H1 (cell line): ENCODE measurements at regions not wholly inside any gene's neighbourhood (a gene's known extent, or its start where the extent isn't known, plus 50 kb on each side); places are given as distances from the start of the nearest gene placed in this dataset.

Experiments used
- CTCF ChIA-PET: fragments of 300-600 bp; sonication (Branson Sonifier 250); formaldehyde crosslinking; loops from one replicate; lab custom pipeline; 2021; ENCODE audit not compliant: partially characterized antibody; lab: Charles Lee
- POLR2A ChIA-PET: fragments of 300-600 bp; sonication (Branson Sonifier 250); formaldehyde crosslinking; loops from one replicate; lab custom pipeline; 2021; ENCODE audit warnings: inconsistent platforms; ENCODE audit not compliant: partially characterized antibody; lab: Charles Lee
- DNase-seq, 2 experiments: peaks; one replicate each; pipeline versions ENCODE4 v3.0.0 to v3.0.0-alpha.2; 2010 to 2022; ENCODE audit warnings: low spot score in 2 of 2, low read depth in 1 of 2, mixed read lengths in 1 of 2
- FAIRE-seq: peaks from 2 replicates; lab custom pipeline; 2011; peaks lifted over from hg19 to GRCh38; lab: Jason Lieb, UNC
- H2AFZ ChIP-seq: 2 replicates; pipeline ENCODE4 v1.8.1; 2012; ENCODE audit warnings: low read length, inconsistent platforms
- H2AK5ac ChIP-seq: 2 replicates; pipeline ENCODE4 v1.6.1; 2013; ENCODE audit warnings: low read depth, low read length
- H2BK120ac ChIP-seq: replicated peaks from 2 replicates; pipeline ENCODE3; 2013; ENCODE audit warnings: low read depth, low read length, inconsistent platforms
- H2BK12ac ChIP-seq: 2 replicates; pipeline ENCODE4 v1.6.1; 2013; ENCODE audit warnings: low read depth, low read length
- H2BK15ac ChIP-seq: 2 replicates; pipeline ENCODE4 v1.6.1; 2013; ENCODE audit warnings: low read length
- H2BK20ac ChIP-seq: 2 replicates; pipeline ENCODE4 v1.6.1; 2013; ENCODE audit warnings: low read length
- H2BK5ac ChIP-seq: 2 replicates; pipeline ENCODE4 v1.6.1; 2013; ENCODE audit warnings: low read depth, low read length
- H3K14ac ChIP-seq: 2 replicates; pipeline ENCODE4 v1.6.1; 2013; ENCODE audit warnings: inconsistent platforms; ENCODE audit not compliant: insufficient read length
- H3K18ac ChIP-seq: 2 replicates; pipeline ENCODE4 v1.6.1; 2013; ENCODE audit warnings: low read length; ENCODE audit errors: extremely low read depth
- H3K23ac ChIP-seq: 2 replicates; pipeline ENCODE4 v1.6.1; 2013; ENCODE audit warnings: inconsistent platforms; ENCODE audit not compliant: insufficient read length
- H3K23me2 ChIP-seq: 2 replicates; pipeline ENCODE4 v1.6.1; 2013; ENCODE audit warnings: low read depth, low read length
- H3K27ac ChIP-seq: 2 replicates; pipeline ENCODE4 v1.6.1; 2011; ENCODE audit warnings: low read depth, low read length, inconsistent platforms
- H3K27me3 ChIP-seq, 4 experiments: replicated peaks in 1 of 4; 1 replicate in 1 of 4; 2 replicates in 3 of 4; pipeline versions ENCODE4 v1.6.1 to v1.8.1; 2011 to 2013; ENCODE audit warnings: low read length in 3 of 4, mild to moderate bottlenecking in 3 of 4, inconsistent platforms in 2 of 4, mixed read lengths in 2 of 4, moderate library complexity in 1 of 4; ENCODE audit not compliant: control insufficient read depth in 3 of 4, insufficient read depth in 3 of 4; ENCODE audit errors: extremely low read depth in 1 of 4
- H3K36me3 ChIP-seq, 4 experiments: 2 replicates each; pipeline versions ENCODE4 v1.6.1 to v1.8.1; 2011 to 2013; ENCODE audit warnings: mild to moderate bottlenecking in 4 of 4, low read length in 3 of 4, moderate library complexity in 2 of 4, control low read depth in 1 of 4, inconsistent platforms in 1 of 4; ENCODE audit not compliant: insufficient read depth in 4 of 4, control insufficient read depth in 2 of 4
- H3K4ac ChIP-seq: replicated peaks from 2 replicates; pipeline ENCODE3; 2013; ENCODE audit warnings: low read length, low read depth, mixed read lengths, inconsistent platforms; ENCODE audit not compliant: insufficient read length
- H3K4me1 ChIP-seq, 4 experiments: replicated peaks in 1 of 4; 1 replicate in 1 of 4; 2 replicates in 3 of 4; pipeline versions ENCODE4 v1.6.1 to v1.8.1; 2011 to 2013; ENCODE audit warnings: low read length in 3 of 4, inconsistent platforms in 2 of 4, mixed read lengths in 1 of 4; ENCODE audit not compliant: insufficient read depth in 4 of 4, control insufficient read depth in 3 of 4
- H3K4me2 ChIP-seq, 2 experiments: 2 replicates each; pipeline versions ENCODE4 v1.6.1 to v1.8.1; 2011 to 2013; ENCODE audit warnings: low read depth in 2 of 2, low read length in 2 of 2, control low read depth in 1 of 2, inconsistent platforms in 1 of 2, mild to moderate bottlenecking in 1 of 2; ENCODE audit not compliant: insufficient read depth in 1 of 2
- H3K4me3 ChIP-seq, 4 experiments: fragments of 200-600, 300-600 bp in 1 of 4; sonication (generic), shearing (Covaris generic), sonication (Bioruptor Twin) in 1 of 4; 2 replicates each; pipeline versions ENCODE4 v1.5.1 to v1.8.1; 2011 to 2016; ENCODE audit warnings: low read length in 4 of 4, low read depth in 3 of 4, control low read depth in 2 of 4, inconsistent platforms in 2 of 4, mild to moderate bottlenecking in 2 of 4, mixed read lengths in 1 of 4, moderate library complexity in 1 of 4; ENCODE audit not compliant: insufficient read depth in 2 of 4; ENCODE audit errors: extremely low read depth in 1 of 4
- H3K56ac ChIP-seq: replicated peaks from 2 replicates; pipeline ENCODE3; 2013; ENCODE audit warnings: low read depth, mild to moderate bottlenecking, mixed read lengths, low read length, inconsistent platforms; ENCODE audit not compliant: insufficient read length
- H3K79me1 ChIP-seq: 2 replicates; pipeline ENCODE4 v1.6.1; 2013; ENCODE audit warnings: low read depth, low read length, control low read depth
- H3K79me2 ChIP-seq, 2 experiments: 2 replicates each; pipeline versions ENCODE4 v1.6.1 to v1.8.1; 2012 to 2013; ENCODE audit warnings: low read length in 2 of 2, mild to moderate bottlenecking in 2 of 2, inconsistent platforms in 1 of 2; ENCODE audit not compliant: insufficient read depth in 2 of 2, control insufficient read depth in 1 of 2
- H3K9ac ChIP-seq, 4 experiments: replicated peaks in 1 of 4; 1 replicate in 1 of 4; 2 replicates in 3 of 4; pipeline versions ENCODE4 v1.6.1 to v1.8.1; 2011 to 2013; ENCODE audit warnings: low read depth in 3 of 4, low read length in 3 of 4, control low read depth in 2 of 4, mild to moderate bottlenecking in 2 of 4, moderate library complexity in 2 of 4, inconsistent platforms in 1 of 4; ENCODE audit errors: extremely low read depth in 1 of 4
- H3K9me3 ChIP-seq, 2 experiments: 2 replicates each; pipeline versions ENCODE4 v1.6.1 to v1.8.1; 2012 to 2013; ENCODE audit warnings: mild to moderate bottlenecking in 2 of 2, moderate library complexity in 2 of 2, control low read depth in 1 of 2, inconsistent platforms in 1 of 2, low read depth in 1 of 2, low read length in 1 of 2, mixed read lengths in 1 of 2; ENCODE audit not compliant: insufficient read depth in 2 of 2
- H4K20me1 ChIP-seq, 2 experiments: replicated peaks in 1 of 2; 2 replicates each; pipeline versions ENCODE3 to v1.8.1; 2011 to 2013; ENCODE audit warnings: inconsistent platforms in 2 of 2, low read length in 2 of 2, mild to moderate bottlenecking in 1 of 2; ENCODE audit not compliant: insufficient read depth in 2 of 2, control insufficient read depth in 1 of 2
- H4K5ac ChIP-seq: 2 replicates; pipeline ENCODE4 v1.6.1; 2013; ENCODE audit warnings: low read length, low read depth, mixed read lengths, inconsistent platforms; ENCODE audit not compliant: insufficient read length
- H4K8ac ChIP-seq: 2 replicates; pipeline ENCODE4 v1.8.0; 2013; ENCODE audit warnings: mild to moderate bottlenecking, moderate library complexity, low read length, inconsistent platforms; ENCODE audit not compliant: insufficient read depth; ENCODE audit errors: extremely low read depth
- H4K91ac ChIP-seq: replicated peaks from 2 replicates; pipeline ENCODE3; 2013; ENCODE audit warnings: low read length, mixed read lengths, inconsistent platforms; ENCODE audit not compliant: insufficient read length
- CBX5 ChIP-seq: fragments of 300-800, 300-1000 bp; sonication (generic); IDR thresholded peaks from 2 replicates; pipeline ENCODE4 v1.7.1; 2016; ENCODE audit warnings: antibody characterized with exemption, low read length, low read depth
- YY1 ChIP-seq: IDR thresholded peaks from 2 replicates; pipeline ENCODE4 v1.6.1; 2011; ENCODE audit warnings: low read depth, mild to moderate bottlenecking, low read length
- WGBS, 2 experiments: shearing (Covaris generic) in 1 of 2; methylation state at CpG; one replicate each; pipeline versions ENCODE4 v1.1.6 to v1.1.7; 2013 to 2015; ENCODE audit warnings: low lambda C conversion rate in 2 of 2, mixed read lengths in 2 of 2, inconsistent platforms in 1 of 2, low coverage in 1 of 2, missing lambda C conversion rate in 1 of 2; ENCODE audit not compliant: insufficient replicate concordance in 2 of 2, insufficient coverage in 1 of 2, insufficient read length in 1 of 2; ENCODE audit errors: extremely low coverage in 1 of 2, missing lambda C conversion rate in 1 of 2; 5-methylcytosine and 5-hydroxymethylcytosine counted together

- Histone ChIP-seq H2BK12ac (no peak overlapping the region), H4K8ac (no peak overlapping the region), H3K9ac (no peak overlapping the region), H3K27ac (no peak overlapping the region), H3K36me3 (peaks cover 6 to 27% (median 19%) of the 10 kb centered on the region in 4 experiments), H2BK20ac (no peak overlapping the region), H4K5ac (no peak overlapping the region), H2BK5ac (no peak overlapping the region)
- 99% methylated on average over 4 of the region's 4 CpGs; no CpG with 5 or more reads in 1 of the 2 experiments for WGBS, 2 experiments
- TF ChIP-seq YY1, result no peak
- no peak for TF ChIP-seq CBX5
- TF ChIP-seq, all 59 proteins: peak for 0
- H2BK15ac ChIP-seq, result no peak overlapping the region
- FAIRE-seq, result no peak
- DNase-seq, result no peak
- H2AFZ ChIP-seq, result no peak overlapping the region
- H3K4ac ChIP-seq, result no peak overlapping the region
- ChIA-PET CTCF (interaction anchor here (0.8 to 1.3 kb wide), 3 partner anchors 12 to 33 kb away, joined by 3 to 5 read pairs (median 4); no protein-coding TSS in a partner anchor), POLR2A (interaction anchor here (0.7 kb wide), 1 partner anchor 11 kb away, joined by 3 read pairs; no protein-coding TSS in a partner anchor)
- H3K23me2 ChIP-seq, result no peaks in the 10 kb centered on the region
- no peak overlapping the region for H4K91ac ChIP-seq
- 0 out of 7 replicates have a peak, but pooled peaks cover 0 to 2% (median 0%) of the 10 kb centered on the region in 4 experiments for H3K4me1 ChIP-seq
- peaks cover 12% of the 10 kb centered on the region; the same call in 1 of the 2 replicates for H3K79me1 ChIP-seq
- H3K14ac ChIP-seq, result no peak overlapping the region
- no peaks in the 10 kb centered on the region for H3K27me3 ChIP-seq
- no peak overlapping the region for H2BK120ac ChIP-seq
- peaks cover 3 to 65% of the 10 kb centered on the region in 2 experiments; a peak in 2 of 4 replicates for H3K79me2 ChIP-seq
- no peak overlapping the region for H3K23ac ChIP-seq
- no peak overlapping the region for H3K4me2 ChIP-seq
- no peaks in the 10 kb centered on the region for H3K9me3 ChIP-seq
- no peak overlapping the region for H3K56ac ChIP-seq
- H3K18ac ChIP-seq, result no peak overlapping the region
- H3K4me3 ChIP-seq, result no peak overlapping the region
- no peak overlapping the region for H2AK5ac ChIP-seq
- H4K20me1 ChIP-seq, result peaks cover 7 to 34% of the 10 kb centered on the region in 2 experiments
Observed at GRCh38 chr22:42208362-42208761, 62.1 kb downstream of the TCF20 start.
